ENCODE measurements at regions not wholly inside any gene's neighbourhood (a gene's known extent, or its start where the extent isn't known, plus 50 kb on each side); places are given as distances from the start of the nearest gene placed in this dataset.

DNA sequence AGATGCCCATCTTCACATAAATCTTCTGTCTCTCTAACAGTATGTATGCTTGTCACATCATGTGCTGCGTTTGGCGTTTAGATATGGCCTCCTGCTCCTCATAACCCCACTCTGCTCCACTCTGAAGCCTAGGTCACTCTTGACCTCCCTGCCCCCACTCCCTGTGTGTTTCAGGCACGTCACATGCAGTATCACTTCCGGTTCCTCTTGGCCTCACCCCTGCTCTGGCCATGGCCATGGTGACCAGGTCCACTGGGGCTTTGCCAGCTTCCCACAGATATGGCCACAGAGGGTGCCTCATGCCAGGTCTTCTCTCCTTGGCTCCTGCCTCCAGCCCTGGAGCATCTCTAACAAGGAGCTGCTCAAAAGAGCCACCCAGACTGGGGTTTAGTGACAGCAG lies 160.0 kb downstream of the RNF152 start:
- DNase-seq (ENCODE audit: low read depth, low spot score), result no peak
- in situ Hi-C loops (cut with HindIII; ENCODE audit: low pct_unique_long_range_greater_than_20kb, low sequenced_read_pairs), result no loop called here

DNA sequence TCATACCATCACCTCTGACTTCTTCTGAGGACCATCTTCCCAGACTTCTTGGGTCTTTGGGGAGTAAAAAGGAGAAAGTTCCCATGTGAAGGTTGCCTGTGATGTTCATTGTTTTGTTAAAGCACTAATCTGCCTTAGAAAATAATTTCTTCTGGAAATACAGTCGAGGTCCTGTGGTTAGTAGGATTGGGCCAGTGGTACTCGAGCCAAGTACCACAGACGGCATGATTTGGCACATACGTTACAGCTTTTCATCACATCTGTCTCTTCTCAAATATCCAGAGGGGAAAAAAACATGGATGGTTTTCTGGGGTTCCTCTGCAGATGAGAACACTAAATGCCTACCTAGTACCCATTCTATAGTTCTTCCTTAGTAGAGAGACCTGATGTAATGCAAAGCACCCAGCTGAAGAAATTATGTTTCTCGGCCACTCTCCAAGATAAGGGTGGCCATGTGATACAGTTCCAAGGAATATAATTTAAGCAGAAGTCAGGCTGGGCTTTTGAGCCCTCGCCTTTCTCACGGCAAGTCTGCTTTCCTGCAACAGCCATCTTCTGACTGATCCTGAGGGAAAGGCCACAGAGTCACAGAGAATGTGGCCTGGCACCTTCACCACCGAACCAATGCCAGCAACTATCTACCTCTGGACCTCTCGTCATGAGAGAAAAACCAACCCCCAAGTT lies 161.0 kb downstream of the RNF152 start:
- in situ Hi-C loops (cut with HindIII; ENCODE audit: low pct_unique_long_range_greater_than_20kb, low sequenced_read_pairs), result no loop called here
- no peak for DNase-seq (ENCODE audit: low read depth, low spot score)

DNA sequence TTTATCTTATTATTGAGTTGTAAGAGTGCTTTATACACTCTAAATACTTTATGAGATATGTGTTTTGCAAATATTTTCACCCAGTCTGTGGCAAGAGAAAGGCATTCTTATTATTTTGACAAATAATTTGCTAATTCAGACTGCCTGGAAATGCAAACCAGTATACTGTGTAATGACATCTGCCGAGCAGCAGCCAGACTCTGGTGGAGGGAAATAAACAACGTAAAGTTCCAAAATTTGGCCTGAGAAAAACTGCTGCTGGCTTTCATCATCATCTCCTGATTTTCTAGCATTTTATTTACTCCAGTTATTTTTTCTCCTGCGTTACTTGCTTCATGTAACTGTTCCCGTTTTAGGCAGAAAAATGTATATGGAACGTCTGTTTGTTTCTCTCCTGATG lies 161.6 kb downstream of the RNF152 start:
- in situ Hi-C loops (cut with HindIII; ENCODE audit: low pct_unique_long_range_greater_than_20kb, low sequenced_read_pairs), result no loop called here
- DNase-seq (ENCODE audit: low read depth, low spot score), result no peak

DNA sequence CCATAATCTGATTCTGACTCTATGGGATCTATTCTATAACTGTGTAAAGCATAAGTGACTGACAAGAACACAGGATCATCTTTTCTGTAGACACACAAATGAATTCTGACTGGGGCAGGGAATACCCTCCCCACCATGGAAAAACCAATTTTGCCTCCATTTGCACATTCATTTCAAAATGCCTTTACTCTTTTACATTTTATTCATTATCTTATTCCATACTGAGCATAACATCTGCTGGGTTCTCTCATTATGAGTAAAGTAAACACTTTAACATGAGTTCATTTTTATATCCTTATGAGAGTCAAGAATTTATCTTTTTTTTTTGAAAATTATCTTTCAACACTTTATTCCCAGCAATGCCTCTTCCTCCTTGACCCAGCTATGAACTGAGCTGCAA lies 163.5 kb downstream of the RNF152 start:
- no peak for DNase-seq (ENCODE audit: low read depth, low spot score)
- in situ Hi-C loops (cut with HindIII; ENCODE audit: low pct_unique_long_range_greater_than_20kb, low sequenced_read_pairs), result no loop called here

DNA sequence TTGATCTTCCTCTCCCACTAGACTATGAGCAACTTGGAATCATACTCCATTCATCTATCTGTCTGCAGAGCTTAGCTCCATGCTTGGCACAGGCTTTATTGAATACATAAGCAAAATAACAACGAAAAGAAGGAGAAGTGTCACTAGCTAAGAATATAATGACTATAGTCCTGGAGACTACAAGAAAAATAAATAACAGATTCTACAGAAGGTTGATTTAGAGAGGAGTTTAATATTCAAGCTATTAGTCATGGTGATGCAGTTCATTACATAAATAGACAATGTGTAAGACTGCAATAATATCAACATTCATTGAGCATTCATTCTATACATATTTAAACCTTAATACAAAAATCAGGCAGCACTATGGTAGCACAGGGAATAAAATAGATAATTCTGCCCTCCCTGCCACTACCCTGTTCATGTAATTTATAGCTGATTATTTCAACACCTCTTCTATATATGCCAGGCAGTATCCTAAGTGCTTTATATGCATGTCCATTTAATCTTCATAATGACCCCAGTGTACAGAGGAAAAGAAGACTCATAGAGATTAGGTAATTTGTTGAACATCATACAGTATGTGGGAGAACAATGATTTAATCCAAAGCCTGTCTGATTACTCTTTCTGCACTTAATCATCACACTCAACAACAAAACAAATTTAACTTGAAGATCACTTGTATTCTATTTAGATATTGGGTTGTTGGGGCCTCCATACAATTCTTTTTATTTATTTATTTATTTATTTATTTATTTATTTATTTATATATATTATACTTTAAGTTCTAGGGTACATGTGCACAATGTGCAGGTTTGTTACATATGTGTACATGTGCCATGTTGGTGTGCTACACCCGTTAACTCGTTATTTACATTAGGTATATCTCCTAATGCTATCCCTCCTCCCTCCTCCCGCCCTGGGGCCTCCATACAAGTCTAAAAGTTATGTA lies 165.3 kb downstream of the RNF152 start:
- no peak for DNase-seq (ENCODE audit: low read depth, low spot score)

DNA sequence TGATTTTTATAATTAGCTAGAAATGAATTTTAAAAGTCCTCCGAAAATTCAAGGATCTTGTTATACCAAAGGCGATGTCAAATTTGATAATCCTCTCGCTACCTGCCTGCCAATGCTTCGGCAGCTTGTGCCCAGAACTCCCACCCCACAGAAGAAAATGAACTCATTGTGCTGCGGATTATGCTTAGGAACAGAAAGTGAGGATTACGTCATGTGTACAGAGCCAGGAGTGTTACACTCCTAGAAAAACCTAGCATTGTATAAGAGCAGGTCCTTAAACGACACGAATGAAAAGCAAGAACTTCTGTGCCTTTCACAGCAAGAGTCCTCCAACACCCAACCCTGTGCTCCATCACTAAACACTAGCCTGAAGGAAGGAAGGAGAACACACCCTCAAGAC lies 168.3 kb downstream of the RNF152 start:
- DNase-seq (ENCODE audit: low read depth, low spot score), result no peak
- in situ Hi-C loops (cut with HindIII; ENCODE audit: low pct_unique_long_range_greater_than_20kb, low sequenced_read_pairs), result no loop called here

More for the DNA sequence above, 165.3 kb downstream of the RNF152 start:
- in situ Hi-C loops (cut with HindIII; ENCODE audit: low pct_unique_long_range_greater_than_20kb, low sequenced_read_pairs), result no loop called here

DNA sequence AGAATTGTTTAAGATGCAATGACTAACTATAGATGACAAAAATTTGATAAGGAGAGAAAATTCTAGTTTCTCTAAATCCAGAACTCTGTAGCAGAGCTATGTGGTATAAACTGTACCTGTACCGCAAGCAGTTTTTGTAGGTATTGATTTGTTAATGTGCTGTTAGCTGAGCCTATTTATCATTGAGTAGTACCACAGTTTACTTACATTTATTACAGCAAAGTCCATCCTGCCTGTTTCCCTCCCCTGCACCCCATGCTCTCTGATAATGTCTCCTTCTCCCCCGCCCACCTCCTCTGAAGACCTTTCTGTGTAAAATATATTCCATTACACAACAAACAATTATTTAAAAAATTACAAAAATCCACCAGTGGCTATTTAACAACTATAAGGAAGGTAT lies 170.6 kb downstream of the RNF152 start:
- no peak for DNase-seq (ENCODE audit: low read depth, low spot score)
- in situ Hi-C loops (cut with HindIII; ENCODE audit: low pct_unique_long_range_greater_than_20kb, low sequenced_read_pairs), result no loop called here

DNA sequence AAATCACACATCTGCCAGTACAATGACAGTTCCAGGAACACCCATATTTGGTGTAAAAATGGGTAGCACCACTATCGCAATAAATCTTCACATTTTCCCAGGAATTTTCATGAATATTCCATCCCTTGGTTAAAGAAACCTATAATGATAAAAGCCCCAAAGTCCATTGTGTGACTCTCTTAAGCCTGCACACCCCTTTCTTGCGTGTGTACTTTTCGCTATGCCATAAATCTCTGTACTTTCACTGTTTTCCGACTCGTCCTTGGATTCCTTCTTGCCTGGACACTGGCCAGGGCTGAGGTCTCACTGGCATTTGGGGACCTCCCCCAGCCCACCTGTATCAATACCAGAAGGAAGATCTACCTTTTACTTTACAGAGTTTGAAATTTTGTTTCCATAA lies 172.3 kb downstream of the RNF152 start:
- in situ Hi-C loops (cut with HindIII; ENCODE audit: low pct_unique_long_range_greater_than_20kb, low sequenced_read_pairs), result no loop called here

DNA sequence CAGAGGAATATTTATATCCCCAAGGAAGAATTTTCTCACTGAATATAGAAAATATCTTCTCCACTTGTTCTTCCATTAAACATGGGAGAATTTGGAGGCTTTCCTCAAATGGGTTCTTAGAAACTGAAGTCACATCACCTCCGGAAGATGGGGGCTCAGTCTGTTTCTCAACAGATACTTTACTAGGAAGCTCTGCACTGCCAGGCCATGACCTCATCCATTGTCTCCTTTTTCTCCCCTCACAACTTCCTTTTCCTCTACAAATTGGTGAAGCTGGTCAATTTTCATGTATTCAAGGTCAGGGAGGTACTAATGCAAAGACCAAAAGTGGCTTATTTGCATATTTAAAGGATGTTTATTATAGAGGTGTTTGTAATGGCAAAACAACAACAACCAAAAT lies 173.1 kb downstream of the RNF152 start:
- in situ Hi-C loops (cut with HindIII; ENCODE audit: low pct_unique_long_range_greater_than_20kb, low sequenced_read_pairs), result no loop called here
- no peak for DNase-seq (ENCODE audit: low read depth, low spot score)

More for the DNA sequence above, 172.3 kb downstream of the RNF152 start:
- no peak for DNase-seq (ENCODE audit: low read depth, low spot score)

DNA sequence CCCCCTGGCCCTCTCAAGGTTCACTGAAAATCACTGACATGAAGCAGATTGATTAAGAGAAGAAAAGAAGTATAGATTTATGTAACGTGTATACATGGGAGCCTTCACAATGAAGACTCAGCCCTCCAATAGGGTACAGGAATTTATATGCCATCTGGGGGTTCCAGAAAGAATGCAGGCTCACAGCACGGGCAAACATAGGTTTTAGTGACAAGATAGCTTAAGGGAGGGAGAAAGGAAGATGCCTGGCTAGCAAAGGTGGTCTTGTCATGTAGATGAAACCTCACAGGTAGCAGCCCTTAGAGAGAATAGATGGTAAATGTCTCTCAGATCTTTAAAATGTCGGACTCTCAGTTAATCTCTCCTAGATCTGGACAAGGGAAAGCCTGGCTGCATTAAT lies 173.9 kb downstream of the RNF152 start:
- in situ Hi-C loops (cut with HindIII; ENCODE audit: low pct_unique_long_range_greater_than_20kb, low sequenced_read_pairs), result no loop called here
- DNase-seq (ENCODE audit: low read depth, low spot score), result no peak

DNA sequence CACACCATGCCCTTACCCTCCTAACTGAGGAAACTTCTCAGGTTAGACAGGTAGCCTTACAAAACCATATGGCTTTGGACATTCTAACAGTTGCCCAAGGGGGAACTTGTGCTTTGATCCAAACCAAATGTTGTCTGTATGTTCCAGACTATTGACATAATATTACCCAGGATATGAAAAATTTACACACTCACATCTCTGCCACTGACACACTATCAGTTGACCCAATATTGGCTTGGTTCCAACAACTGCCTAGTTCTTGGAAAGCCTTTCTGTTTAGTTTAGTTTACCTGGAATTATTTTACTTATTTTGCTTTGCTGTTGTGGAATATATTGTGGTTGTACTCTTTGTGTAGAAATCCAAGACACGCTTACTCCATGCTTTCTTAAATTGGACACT lies 178.4 kb downstream of the RNF152 start:
- in situ Hi-C loops (cut with HindIII; ENCODE audit: low pct_unique_long_range_greater_than_20kb, low sequenced_read_pairs), result no loop called here
- no peak for DNase-seq (ENCODE audit: low read depth, low spot score)

DNA sequence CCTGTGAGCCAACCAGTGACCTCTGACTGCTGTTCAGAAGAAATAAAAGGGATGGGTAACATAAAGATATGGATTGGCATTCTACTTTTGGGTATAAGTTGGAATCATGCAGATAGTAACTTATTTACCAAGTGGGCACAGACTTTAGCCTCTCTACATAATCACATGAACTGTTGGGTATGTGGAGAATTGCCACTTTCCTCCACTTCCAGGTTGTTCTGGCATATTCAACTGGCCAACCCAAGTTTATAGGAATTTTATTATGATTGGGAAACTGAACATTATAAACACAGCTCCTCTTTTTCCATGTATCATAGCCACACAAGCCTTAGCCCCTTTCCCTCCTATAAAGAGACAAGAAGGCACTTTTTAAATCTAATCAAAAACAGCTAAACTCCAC lies 179.3 kb downstream of the RNF152 start:
- in situ Hi-C loops (cut with HindIII; ENCODE audit: low pct_unique_long_range_greater_than_20kb, low sequenced_read_pairs), result no loop called here
- DNase-seq (ENCODE audit: low read depth, low spot score), result no peak

DNA sequence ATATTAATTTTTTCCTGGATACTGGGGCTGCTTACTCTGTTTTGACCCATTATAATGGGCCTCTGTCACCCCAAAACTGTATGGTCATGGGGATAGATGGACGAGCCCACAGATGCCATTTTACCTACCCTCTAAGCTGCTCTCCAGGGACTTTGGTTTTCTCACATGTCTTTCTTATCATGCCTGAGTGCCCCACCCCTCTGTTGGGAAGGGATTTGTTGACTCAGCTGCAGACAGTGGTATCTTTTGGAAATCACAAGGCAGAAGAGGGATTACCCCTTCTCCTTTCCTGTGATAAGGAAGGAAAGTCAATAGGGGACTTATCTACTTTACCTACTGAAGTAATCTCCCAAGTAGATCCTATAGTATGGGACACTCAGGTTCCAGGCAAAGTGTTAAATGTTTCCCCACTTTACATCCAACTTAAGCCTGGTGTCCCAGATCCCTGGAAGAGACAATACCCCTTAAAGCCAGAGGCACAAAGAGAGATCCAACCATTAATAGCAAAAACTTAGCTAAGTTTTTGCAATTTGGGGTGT lies 182.7 kb downstream of the RNF152 start:
- no peak for DNase-seq (ENCODE audit: low read depth, low spot score)
- in situ Hi-C loops (cut with HindIII; ENCODE audit: low pct_unique_long_range_greater_than_20kb, low sequenced_read_pairs), result no loop called here

DNA sequence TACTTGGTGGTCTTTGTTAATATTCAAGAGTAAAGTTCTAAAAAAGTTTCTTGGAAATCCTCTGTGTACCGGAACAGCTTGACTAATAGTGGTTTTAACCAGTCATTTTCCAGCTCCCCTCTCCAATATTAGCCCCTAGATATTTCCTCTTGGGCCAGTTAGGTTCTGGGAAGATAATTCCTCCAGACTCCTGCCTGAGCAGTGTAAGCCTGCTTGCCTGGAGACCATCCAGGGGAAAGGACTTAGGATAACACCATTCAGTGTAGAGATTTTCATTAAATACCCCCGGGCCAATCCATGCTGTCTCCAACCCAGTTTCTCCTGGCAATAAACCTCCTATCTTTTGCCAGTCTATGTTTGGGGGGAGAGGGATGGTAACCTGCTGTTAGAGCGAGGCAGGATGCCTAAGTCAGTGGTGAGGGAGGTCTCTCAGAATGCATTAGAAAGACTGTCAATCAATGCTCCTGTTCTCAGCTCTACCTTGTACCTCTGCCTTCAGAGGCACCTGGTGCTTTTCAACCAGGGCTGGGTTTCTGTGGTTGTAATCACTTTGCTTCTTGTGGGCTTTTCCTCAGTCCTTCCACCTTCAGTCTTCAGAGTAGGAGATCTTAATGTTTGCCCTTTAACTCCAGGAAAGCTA lies 186.4 kb downstream of the RNF152 start:
- no peak for DNase-seq (ENCODE audit: low read depth, low spot score)

DNA sequence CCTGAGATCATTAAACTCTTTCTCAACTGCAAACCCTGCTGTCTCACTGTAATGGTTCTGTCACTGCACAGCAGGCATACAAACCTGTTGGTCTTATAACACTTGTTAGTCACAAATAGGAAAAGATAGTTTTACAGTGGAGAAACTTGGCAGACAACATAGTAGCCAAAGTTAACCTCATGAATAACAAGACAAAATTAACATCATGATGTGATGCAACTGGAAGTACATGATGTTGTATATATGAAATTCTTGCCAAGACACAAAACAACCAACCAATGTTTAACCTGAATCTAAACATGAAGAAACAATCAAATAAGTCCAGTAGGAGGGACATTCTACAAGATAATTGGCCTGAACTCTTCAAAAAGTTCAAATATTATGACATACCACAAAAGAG lies 189.3 kb downstream of the RNF152 start:
- DNase-seq (ENCODE audit: low read depth, low spot score), result no peak
- in situ Hi-C loops (cut with HindIII; ENCODE audit: low pct_unique_long_range_greater_than_20kb, low sequenced_read_pairs), result no loop called here

More for the DNA sequence above, 186.4 kb downstream of the RNF152 start:
- in situ Hi-C loops (cut with HindIII; ENCODE audit: low pct_unique_long_range_greater_than_20kb, low sequenced_read_pairs), result no loop called here

DNA sequence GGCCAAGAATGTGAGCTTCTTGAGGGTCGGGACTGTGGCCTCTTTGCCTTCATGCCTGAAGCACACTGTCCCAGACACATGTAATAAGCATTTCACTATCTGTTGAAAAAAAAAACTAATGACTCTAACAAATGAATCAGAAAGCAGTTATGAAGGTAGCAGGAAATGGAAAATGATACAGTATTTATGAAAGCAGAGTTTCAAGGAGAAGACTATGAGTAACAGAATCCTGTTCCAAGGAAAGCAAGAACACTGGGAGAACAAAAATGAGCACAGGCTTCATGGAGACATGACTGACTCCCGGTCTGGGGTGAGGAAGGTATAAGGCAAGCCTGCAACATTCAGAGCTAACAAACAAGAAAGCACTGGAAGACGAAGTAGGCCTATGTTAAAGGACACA lies 190.8 kb downstream of the RNF152 start:
- in situ Hi-C loops (cut with HindIII; ENCODE audit: low pct_unique_long_range_greater_than_20kb, low sequenced_read_pairs), result no loop called here
- no peak for DNase-seq (ENCODE audit: low read depth, low spot score)

DNA sequence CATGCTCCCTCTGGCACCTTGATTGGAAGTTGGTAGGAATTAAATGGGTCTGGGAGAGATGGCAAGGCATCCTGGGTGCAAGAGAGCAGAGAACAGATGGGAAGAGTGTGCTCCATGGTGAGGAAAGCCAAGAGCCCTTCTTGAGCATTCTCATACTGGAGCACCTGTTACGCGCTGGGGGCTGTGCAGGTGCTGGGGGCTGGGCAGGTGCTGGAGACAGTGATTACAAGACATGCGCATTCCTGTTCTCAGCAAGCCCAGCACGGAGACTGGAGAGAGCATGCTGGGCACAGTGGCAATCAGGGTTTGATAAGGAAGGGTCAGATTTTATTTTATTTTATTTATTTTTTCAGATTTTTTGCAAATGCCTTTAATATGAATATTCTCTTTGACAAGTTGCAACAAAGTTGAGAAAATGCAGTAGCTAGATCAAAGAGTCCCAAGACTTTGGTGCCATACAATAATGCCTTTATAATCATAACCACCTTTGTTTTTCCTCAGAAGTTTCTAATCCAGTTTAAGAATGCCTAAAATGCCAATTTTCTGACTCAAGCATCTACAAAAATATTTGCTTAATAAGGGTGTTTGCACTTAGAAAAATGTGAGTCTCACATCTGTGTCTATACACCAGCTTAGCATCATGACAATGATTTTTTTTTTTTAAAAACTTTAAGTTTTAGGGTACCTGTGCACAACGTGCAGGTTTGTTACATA lies 193.3 kb downstream of the RNF152 start:
- in situ Hi-C loops (cut with HindIII; ENCODE audit: low pct_unique_long_range_greater_than_20kb, low sequenced_read_pairs), result no loop called here
- no peak for DNase-seq (ENCODE audit: low read depth, low spot score)
